Upper lobe of right lung (tissue), 1 donor: ENCODE measurements at regions not wholly inside any gene's neighbourhood (a gene's known extent, or its start where the extent isn't known, plus 50 kb on each side); places are given as distances from the start of the nearest gene placed in this dataset.

Experiments used
- ATAC-seq: fragments of 200-7000 bp; cut with Tn5 transposase; one replicate; pipeline ENCODE4 v1.9.1; 2020; ENCODE audit warnings: mild to moderate bottlenecking, moderate library complexity
- DNase-seq: peaks from one replicate; pipeline ENCODE4 v3.0.0-alpha.2; 2020
- H3K27ac ChIP-seq: fragments of 200-600 bp; one replicate; pipeline ENCODE4 v1.8.0; 2022
- H3K27me3 ChIP-seq: fragments of 200-600 bp; one replicate; pipeline ENCODE4 v1.8.0; 2022; ENCODE audit warnings: mild to moderate bottlenecking
- H3K36me3 ChIP-seq: fragments of 200-600 bp; one replicate; pipeline ENCODE4 v1.8.0; 2022
- H3K4me1 ChIP-seq: fragments of 200-600 bp; one replicate; pipeline ENCODE4 v1.8.0; 2022
- H3K4me3 ChIP-seq: fragments of 200-600 bp; one replicate; pipeline ENCODE4 v1.8.0; 2022; ENCODE audit warnings: mild to moderate bottlenecking
- H3K9me3 ChIP-seq: fragments of 200-600 bp; one replicate; pipeline ENCODE4 v1.8.0; 2022
- CTCF ChIP-seq: fragments of 200-600 bp; IDR thresholded peaks from one replicate; pipeline ENCODE4 v1.8.0; 2022; ENCODE audit warnings: antibody characterized with exemption
- intact Hi-C: fragments of 100-400 bp; cut with DNase I; formaldehyde crosslinking; loops from one replicate; pipeline ENCODE4 v1.11.0; 2022
- donor health status: DM: no; HTN: yes; CAD: no; lungs with severe emphysema.

- intact Hi-C loops, result no loop called here
- no peak for DNase-seq
- H3K9me3 ChIP-seq, result peaks cover 10% of the 10 kb centered on the region
- TF ChIP-seq CTCF, result no peak
- H3K4me3 ChIP-seq, result no peak overlapping the region
- no peak for ATAC-seq
- no peaks in the 10 kb centered on the region for H3K36me3 ChIP-seq
- H3K27ac ChIP-seq, result no peak overlapping the region
- H3K27me3 ChIP-seq, result no peaks in the 10 kb centered on the region
- H3K4me1 ChIP-seq, result no peaks in the 10 kb centered on the region
Measured at GRCh38 chr5:148897842-148898241, 71.4 kb downstream of the ADRB2 start.

DNA sequence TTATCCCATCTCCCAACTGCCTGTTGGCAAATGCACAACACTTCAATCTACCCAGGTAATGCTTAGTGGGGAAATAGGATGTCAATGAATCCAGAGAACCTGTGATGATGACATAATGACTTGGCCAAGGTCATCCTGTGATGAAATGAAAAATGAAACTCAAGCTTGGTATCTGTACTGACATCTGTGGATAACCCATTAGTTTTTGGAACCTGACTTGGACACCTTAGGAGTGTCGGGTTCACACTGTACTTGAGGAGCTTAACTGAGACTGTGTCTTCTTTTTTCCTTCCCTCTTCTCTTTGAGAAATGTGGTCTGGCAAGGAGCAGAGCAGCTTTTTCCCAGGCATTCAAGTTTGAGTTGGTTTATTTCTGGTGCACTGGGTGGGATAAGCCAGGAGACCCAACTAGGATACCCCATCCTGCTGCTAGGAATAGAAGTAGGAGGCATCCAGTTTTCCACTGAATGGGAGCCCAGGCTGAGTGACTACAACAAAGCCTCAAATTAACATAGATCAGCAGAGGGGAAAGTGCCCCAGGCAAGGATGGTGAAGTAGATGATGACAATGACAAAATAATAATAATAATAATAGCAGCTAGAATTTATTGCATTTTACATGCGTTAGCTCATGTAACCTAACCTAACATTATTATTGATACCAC lies 72.1 kb downstream of the ADRB2 start:
- Histone ChIP-seq H3K9me3 (peaks cover 10% of the 10 kb centered on the region), H3K4me1 (no peaks in the 10 kb centered on the region), H3K36me3 (no peaks in the 10 kb centered on the region), H3K27ac (no peak overlapping the region), H3K27me3 (no peaks in the 10 kb centered on the region), H3K4me3 (no peak overlapping the region)
- intact Hi-C loops, result no loop called here
- DNase-seq (no peak), ATAC-seq (no peak)
- TF ChIP-seq CTCF, result no peak

DNA sequence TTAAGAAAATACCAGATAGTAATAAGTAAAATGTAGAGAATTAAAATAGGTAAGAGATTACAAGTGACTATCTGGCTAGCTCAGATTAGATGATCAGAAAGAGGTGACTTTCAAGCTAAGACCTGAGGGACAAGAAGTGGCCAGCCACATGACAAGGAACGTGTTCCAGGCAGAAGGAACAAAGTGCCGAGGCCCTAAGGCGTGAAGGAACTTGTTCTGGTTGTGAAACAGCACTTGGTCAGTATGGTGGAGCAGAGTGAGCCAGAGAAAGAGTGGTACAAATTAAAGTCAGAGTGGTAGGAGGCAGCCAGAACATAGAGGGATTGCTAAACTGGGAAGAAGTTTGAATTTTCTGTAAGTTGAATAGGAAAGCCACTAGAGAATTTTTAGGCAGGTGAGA lies 73.6 kb downstream of the ADRB2 start:
- H3K9me3 ChIP-seq, result no peaks in the 10 kb centered on the region
- ATAC-seq (peak; percentile 54), DNase-seq (no peak)
- H3K36me3 ChIP-seq, result no peaks in the 10 kb centered on the region
- peaks cover 11% of the 10 kb centered on the region for H3K4me1 ChIP-seq
- intact Hi-C loops, result no loop called here
- H3K27me3 ChIP-seq, result no peaks in the 10 kb centered on the region
- H3K4me3 ChIP-seq, result no peak overlapping the region
- no peak for TF ChIP-seq CTCF
- no peak overlapping the region for H3K27ac ChIP-seq

GRCh38 chr5:148902478-148902877 lies 76.1 kb downstream of the ADRB2 start:
- Histone ChIP-seq H3K4me1 (peaks cover 17% of the 10 kb centered on the region), H3K27me3 (no peaks in the 10 kb centered on the region), H3K9me3 (no peaks in the 10 kb centered on the region), H3K27ac (no peak overlapping the region), H3K36me3 (no peaks in the 10 kb centered on the region), H3K4me3 (no peak overlapping the region)
- no peak for TF ChIP-seq CTCF
- DNase-seq (no peak), ATAC-seq (no peak)
- intact Hi-C loops, result no loop called here

GRCh38 chr5:148903587-148903986 lies 77.2 kb downstream of the ADRB2 start:
- DNase-seq (no peak), ATAC-seq (peak; percentile 89)
- H3K36me3 ChIP-seq, result no peaks in the 10 kb centered on the region
- H3K9me3 ChIP-seq, result no peaks in the 10 kb centered on the region
- no peak for TF ChIP-seq CTCF
- intact Hi-C loops, result no loop called here
- peak overlapping the region; percentile 49 for H3K27ac ChIP-seq
- no peak overlapping the region for H3K4me3 ChIP-seq
- H3K27me3 ChIP-seq, result no peaks in the 10 kb centered on the region
- H3K4me1 ChIP-seq, result peaks cover 17% of the 10 kb centered on the region

DNA sequence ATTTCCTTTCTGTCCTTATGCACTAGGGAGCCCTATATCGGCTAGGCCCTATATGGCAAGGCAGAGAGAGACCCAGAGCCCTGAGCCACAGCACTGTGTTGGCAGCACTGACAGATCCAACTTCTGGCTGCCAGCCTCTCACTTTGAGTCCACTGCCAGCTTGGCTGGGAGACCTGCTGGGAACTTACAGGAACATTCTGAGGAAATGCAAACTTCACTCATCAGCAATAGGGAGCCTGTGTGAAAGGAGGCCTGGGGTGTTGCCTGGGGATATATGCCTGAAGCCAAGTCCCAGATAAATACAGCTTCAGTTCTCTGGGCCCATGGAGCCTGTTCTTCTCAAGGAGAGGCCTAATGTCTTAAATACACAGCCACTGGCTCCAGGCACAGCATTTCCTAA lies 78.0 kb downstream of the ADRB2 start:
- peak; percentile 32 for ATAC-seq
- H3K9me3 ChIP-seq, result no peaks in the 10 kb centered on the region
- no peak overlapping the region for H3K4me3 ChIP-seq
- intact Hi-C loops, result no loop called here
- no peak for DNase-seq
- H3K4me1 ChIP-seq, result peaks cover 20% of the 10 kb centered on the region
- no peak for TF ChIP-seq CTCF
- no peaks in the 10 kb centered on the region for H3K27me3 ChIP-seq
- no peaks in the 10 kb centered on the region for H3K36me3 ChIP-seq
- H3K27ac ChIP-seq, result peak overlapping the region; percentile 49
